K562 (cell line): ENCODE measurements at regions not wholly inside any gene's neighbourhood (a gene's known extent, or its start where the extent isn't known, plus 50 kb on each side); places are given as distances from the start of the nearest gene placed in this dataset.
A peak's percentile ranks its signal among the peaks of the same experiment; 100 is the strongest.

Experiments
- CHCHD3 ChIP-seq: fragments of 250-450 bp; sonication (Bioruptor Pico); IDR thresholded peaks from 2 replicates; pipeline ENCODE4 v2.1.2; 2022; ENCODE audit warnings: mild to moderate bottlenecking
- EGR1 ChIP-seq: fragments of 450-650 bp; conservative IDR thresholded peaks from 2 replicates; pipeline ENCODE4 v1.6.1; 2017; ENCODE audit warnings: mild to moderate bottlenecking
- EP300 ChIP-seq: IDR thresholded peaks from 2 replicates; pipeline ENCODE4 v1.6.1; 2012; ENCODE audit warnings: low read length, improper control_type of control experiment
- FOXK1 ChIP-seq: sonication (generic); formaldehyde crosslinking; IDR thresholded peaks from 2 replicates; pipeline ENCODE4 v1.8.0; 2022; ENCODE audit warnings: missing genetic modification reagents, mild to moderate bottlenecking, borderline replicate concordance
- GATA2 ChIP-seq: sonication (generic); formaldehyde crosslinking; IDR thresholded peaks from 2 replicates; pipeline ENCODE4 v1.4.0; 2020; ENCODE audit warnings: mild to moderate bottlenecking, missing genetic modification reagents
- NRF1 ChIP-seq, 2 experiments: fragments of 450-650 bp; IDR thresholded peaks in 1 of 2; conservative IDR thresholded peaks in 1 of 2; 2 replicates each; pipeline ENCODE4 v1.6.1; 2014; ENCODE audit warnings: mild to moderate bottlenecking in 2 of 2
- SMAD4 ChIP-seq: fragments of 250-450 bp; sonication (Bioruptor Pico); conservative IDR thresholded peaks from 2 replicates; pipeline ENCODE4 v1.8.0; 2021; ENCODE audit warnings: inconsistent platforms, mild to moderate bottlenecking, moderate library complexity
- SP2 ChIP-seq: IDR thresholded peaks from 2 replicates; pipeline ENCODE4 v1.6.1; 2011; ENCODE audit warnings: mild to moderate bottlenecking, low read depth, low read length, moderate library complexity; ENCODE audit not compliant: poor library complexity, severe bottlenecking; ENCODE audit errors: extremely low read depth
- TCF3 ChIP-seq: sonication (generic); formaldehyde crosslinking; IDR thresholded peaks from 2 replicates; pipeline ENCODE4 v1.4.0; 2020; ENCODE audit warnings: mild to moderate bottlenecking, missing genetic modification reagents
- ZEB2 ChIP-seq: fragments of 450-650 bp; IDR thresholded peaks from 2 replicates; pipeline ENCODE4 v1.6.1; 2016
- ZNF280B ChIP-seq: fragments of 250-450 bp; sonication (Bioruptor Pico); IDR thresholded peaks from 2 replicates; pipeline ENCODE4 v1.5.1; 2021; ENCODE audit warnings: mild to moderate bottlenecking
- TF ChIP-seq, protein P1 (sequence below): fragments of 450-650 bp; IDR thresholded peaks from 2 replicates; pipeline ENCODE4 v1.6.1; 2016; ENCODE audit warnings: antibody characterized with exemption
- TF ChIP-seq, protein P2 (sequence below): sonication (generic); formaldehyde crosslinking; IDR thresholded peaks from 2 replicates; pipeline ENCODE4 v1.9.0; 2022; ENCODE audit warnings: mild to moderate bottlenecking, missing genetic modification reagents

DNA sequence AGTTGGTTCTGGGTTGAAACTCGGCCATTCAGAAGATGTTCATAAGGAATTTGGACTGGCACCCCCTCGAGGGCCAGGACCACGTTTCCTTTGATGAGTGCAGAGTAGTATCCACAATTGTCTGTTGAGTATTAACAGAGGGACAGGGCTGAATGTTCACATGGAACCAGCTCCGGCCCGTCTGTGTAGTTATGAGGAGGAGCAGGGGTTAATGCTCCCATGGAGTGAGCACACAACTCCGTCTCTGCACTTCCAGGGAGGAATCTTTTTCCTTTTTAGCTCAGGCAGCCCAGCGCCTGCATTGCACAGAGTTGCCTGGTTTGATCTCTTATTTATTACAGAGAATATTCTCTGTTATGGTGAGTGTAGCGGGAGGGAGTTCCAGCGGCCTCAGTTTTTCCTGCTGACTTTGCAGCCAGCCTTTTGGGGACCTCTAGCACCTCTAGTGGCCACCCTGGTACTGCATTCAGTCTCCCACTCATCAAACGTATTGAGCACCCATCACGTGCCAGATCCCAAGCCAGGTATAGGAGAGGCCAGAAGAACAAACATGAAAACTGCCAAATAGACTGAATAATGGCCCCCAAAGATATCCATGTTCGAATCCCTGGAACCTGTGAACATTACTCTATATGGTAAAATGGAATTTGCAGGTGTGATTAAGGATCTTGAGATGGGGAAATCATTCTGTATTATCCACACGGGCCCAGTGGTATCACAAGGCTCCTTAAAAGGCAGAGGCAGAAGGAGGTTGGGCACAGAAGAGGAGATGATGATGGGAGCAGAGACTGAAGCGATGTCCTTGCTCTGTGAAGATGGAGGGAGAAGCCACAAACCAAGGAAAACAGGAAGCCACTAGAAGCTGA lies 167.7 kb upstream of the CSF3R start:
- TF ChIP-seq SP2 (no peak), ZNF280B (no peak), TCF3 (CRISPR knock-in tag) (no peak), EGR1 (no peak), CHCHD3 (CRISPR knock-in tag) (no peak), SMAD4 (CRISPR knock-in tag) (no peak), FOXK1 (no peak), EP300 (no peak), NRF1 (conservative IDR thresholded peaks at IDR 0.05 in 1 of 2, IDR thresholded peaks at IDR 0.05 in 1 of 2) (no peak), GATA2 (CRISPR knock-in tag) (no peak), ZEB2 (no peak)
- TF ChIP-seq, protein P1, sequence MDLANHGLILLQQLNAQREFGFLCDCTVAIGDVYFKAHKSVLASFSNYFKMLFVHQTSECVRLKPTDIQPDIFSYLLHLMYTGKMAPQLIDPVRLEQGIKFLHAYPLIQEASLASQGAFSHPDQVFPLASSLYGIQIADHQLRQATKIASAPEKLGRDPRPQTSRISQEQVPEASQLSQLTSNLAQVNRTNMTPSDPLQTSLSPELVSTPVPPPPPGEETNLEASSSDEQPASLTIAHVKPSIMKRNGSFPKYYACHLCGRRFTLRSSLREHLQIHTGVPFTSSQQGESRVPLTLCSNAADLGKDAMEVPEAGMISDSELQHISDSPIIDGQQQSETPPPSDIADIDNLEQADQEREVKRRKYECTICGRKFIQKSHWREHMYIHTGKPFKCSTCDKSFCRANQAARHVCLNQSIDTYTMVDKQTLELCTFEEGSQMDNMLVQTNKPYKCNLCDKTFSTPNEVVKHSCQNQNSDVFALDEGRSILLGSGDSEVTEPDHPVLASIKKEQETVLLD, result no peak
- TF ChIP-seq, protein P2, sequence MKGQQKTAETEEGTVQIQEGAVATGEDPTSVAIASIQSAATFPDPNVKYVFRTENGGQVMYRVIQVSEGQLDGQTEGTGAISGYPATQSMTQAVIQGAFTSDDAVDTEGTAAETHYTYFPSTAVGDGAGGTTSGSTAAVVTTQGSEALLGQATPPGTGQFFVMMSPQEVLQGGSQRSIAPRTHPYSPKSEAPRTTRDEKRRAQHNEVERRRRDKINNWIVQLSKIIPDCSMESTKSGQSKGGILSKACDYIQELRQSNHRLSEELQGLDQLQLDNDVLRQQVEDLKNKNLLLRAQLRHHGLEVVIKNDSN, result peak; percentile 82
